ES-I3 (cell line): ENCODE measurements at regions not wholly inside any gene's neighbourhood (a gene's known extent, or its start where the extent isn't known, plus 50 kb on each side); places are given as distances from the start of the nearest gene placed in this dataset.

ENCODE experiments used
- H3K36me3 ChIP-seq: 2 replicates; pipeline ENCODE4 v1.6.1; 2013; ENCODE audit warnings: mild to moderate bottlenecking, low read length, control low read depth, moderate library complexity; ENCODE audit not compliant: insufficient read depth
- H3K4me1 ChIP-seq: 2 replicates; pipeline ENCODE4 v1.6.1; 2013; ENCODE audit warnings: mild to moderate bottlenecking, control low read depth, low read length; ENCODE audit not compliant: insufficient read depth
- H3K9ac ChIP-seq: 2 replicates; pipeline ENCODE4 v1.6.1; 2013; ENCODE audit warnings: low read depth, mild to moderate bottlenecking, low read length, moderate library complexity
- H3K9me3 ChIP-seq: 2 replicates; pipeline ENCODE4 v1.6.1; 2013; ENCODE audit warnings: mild to moderate bottlenecking, low read length, moderate library complexity; ENCODE audit not compliant: control insufficient read depth, insufficient read depth

DNA sequence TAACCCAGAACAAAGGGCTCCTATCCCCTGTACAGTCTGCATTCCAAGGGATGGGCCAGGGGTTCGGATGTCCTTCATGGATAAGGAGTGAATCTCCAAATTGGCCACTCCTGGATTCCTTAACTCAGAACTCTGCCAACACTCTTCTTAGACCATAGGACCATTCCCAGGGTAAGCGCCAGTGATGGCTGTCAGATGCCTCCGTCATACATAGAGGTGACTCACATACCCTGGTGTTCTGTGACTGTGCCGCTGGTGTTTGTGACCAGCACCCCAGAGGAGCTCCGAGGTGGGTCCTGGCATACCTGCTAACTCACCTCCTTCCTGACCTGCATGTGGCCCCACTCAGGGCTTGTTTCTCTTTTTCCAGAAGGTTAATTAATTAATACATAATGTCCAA lies 134.7 kb downstream of the KLF13 start:
- Histone ChIP-seq H3K9ac (no peak overlapping the region), H3K9me3 (no peaks in the 10 kb centered on the region), H3K36me3 (no peaks in the 10 kb centered on the region), H3K4me1 (0 out of 2 replicates have a peak, but pooled peaks cover 3% of the 10 kb centered on the region)

DNA sequence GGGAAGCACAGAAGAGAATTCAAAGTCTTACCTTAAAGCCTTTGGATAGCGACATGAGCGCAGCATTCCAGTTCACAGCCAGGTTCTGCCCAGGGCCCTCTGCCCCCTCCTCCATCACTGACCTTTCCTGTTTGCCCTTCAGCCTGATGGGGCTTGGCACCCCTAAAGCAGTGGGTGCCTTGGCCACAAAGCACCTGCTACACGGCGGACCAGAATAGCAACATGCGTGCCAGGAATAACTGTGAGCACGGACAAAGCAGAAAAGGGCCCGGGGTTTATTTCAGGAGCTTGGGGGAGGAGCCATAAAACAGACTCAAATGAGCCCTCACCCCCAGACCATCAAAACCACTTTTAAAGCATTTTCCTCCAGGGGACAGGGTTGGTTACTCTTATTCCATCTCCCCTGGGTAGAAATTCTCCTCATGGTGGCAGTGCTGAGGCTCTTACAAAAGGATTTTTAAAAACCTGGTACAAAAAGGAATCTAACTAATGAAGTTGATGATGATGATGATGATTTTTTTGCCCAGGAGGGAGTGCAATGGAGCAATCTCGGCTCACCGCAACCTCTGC lies 135.4 kb downstream of the KLF13 start:
- Histone ChIP-seq H3K9me3 (no peaks in the 10 kb centered on the region), H3K9ac (no peak overlapping the region), H3K4me1 (0 out of 2 replicates have a peak, but pooled peaks cover 3% of the 10 kb centered on the region), H3K36me3 (no peaks in the 10 kb centered on the region)

DNA sequence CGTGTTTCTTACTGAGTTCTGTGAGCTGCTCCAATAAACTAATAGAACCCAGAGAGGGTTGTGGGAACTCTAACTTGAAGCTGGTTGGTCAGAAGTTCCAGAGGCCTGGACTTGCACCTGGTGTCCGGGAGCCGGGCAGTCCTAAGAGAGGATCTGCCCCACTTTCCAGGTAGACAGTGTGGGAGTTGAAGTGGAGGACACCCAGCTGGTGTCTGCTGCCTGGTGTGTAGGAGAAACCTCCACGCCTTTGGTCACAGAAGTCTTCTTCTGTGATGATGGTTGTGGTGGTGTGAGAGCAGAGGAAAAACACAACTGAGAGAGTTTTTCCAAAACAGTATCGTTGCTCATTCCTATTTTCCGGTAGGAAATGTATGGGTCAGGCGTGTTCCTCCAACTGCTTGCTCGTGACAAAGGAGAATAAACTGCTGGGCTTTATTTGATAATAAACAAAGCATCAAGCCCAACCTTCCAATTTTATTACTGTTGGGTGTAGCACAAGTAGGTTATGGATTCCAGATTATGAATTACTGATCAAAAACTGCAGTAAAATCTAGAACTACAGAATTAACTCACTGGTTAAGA lies 137.0 kb downstream of the KLF13 start:
- Histone ChIP-seq H3K9me3 (no peaks in the 10 kb centered on the region), H3K36me3 (no peaks in the 10 kb centered on the region), H3K4me1 (no peaks in the 10 kb centered on the region), H3K9ac (no peak overlapping the region)

DNA sequence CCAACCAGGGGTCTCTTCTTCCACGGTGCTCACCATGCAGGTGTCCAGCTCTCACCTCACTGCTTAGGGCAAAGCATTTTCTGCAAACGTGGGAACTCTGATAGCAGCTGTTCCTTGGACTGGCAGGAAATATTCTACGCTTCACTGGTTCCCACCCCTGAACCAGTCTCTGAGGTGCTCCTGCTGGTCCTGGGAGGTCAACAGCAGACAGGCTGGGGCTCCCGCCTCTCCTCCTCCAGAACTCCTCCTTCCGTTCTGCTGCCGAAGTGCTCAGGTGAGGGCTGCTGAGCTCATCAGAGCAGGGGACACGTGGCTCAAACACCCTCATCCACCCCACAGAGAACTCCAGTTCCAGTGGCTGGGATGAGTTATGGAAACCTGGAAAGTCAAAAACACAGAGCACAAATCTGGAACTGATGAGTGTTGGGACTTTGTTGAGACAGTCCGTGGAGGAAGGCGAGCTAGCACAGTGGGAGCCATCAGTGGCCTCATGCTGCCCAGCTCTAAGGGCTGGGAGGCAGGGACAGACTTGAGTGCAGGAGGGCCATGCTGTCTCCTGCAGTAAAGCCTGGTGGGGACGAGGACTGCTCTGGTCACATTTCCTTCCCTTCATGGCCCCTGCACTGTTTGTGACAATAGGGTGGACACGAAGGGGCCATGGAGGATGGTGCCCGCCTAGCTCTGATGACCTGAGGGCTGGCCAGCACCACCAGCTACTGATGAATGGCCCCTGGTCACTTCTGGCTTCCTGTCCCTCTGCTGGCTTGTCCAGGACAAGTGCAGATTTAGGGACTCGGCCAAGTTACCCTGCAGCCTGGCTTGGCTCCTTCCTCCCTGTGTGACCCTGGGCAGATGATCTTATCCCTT lies 137.8 kb downstream of the KLF13 start:
- Histone ChIP-seq H3K9me3 (no peaks in the 10 kb centered on the region), H3K36me3 (no peaks in the 10 kb centered on the region), H3K4me1 (no peaks in the 10 kb centered on the region), H3K9ac (no peak overlapping the region)

DNA sequence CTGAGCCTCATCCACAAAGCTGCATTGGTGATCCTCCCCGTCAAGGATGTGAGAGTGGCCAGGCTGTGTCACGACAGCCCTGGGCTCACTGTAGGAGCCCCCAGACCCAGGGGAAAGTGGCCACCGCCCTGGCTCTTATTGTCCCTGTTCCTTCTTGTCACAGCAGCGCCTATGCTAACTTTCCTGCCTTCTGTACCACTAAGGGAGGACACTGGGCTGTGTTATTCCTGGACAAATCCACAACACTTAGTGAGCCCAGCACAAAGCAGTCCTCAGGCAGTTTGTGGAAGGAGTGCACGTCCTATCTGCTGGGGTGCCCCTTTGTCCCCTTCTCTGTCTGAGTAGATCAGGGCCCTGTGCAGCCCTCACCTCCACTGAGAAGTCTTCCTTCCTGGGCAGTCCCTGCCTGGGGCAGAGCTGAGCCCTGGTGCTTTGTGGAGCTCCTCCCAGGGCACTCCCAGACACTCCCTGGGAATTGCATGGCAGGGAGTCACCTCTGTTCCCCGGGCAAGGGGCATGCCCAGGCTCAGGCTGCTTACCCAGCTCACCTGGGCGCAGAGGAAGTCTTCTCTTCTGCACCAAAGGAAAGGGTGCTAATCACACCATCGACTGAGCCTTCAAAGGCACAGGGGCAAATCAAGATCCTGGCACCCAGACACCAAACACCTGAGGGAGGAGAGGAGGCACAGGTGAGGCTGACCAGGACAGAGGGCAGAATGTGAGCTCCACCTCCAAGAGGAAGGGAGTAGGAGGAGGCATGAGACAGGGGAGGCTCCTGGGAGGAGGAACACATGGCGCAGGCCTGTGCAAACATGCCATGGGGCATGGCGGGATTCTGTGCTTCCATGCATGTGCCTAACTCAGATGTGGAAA lies 138.7 kb downstream of the KLF13 start:
- Histone ChIP-seq H3K36me3 (no peaks in the 10 kb centered on the region), H3K9me3 (no peaks in the 10 kb centered on the region), H3K9ac (no peak overlapping the region), H3K4me1 (no peaks in the 10 kb centered on the region)

DNA sequence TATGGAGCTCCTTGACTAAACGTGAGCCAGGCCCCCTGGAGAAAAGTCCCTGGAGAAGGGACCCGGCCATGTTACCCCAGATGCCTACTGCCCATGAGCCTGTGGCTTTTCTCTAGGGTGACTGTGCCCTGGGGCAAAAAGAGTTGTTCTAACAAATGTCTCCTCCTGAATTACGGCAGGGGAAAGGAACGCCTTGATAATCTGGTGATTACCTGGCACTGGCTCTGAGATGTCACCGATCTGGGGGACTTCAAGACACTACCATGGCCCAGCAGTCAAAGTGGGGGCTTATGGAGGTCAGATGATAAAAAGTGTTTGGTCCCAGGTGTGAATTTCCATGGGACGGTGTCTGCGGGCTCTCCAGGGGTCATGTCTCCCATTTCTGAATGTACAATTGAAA lies 140.7 kb downstream of the KLF13 start:
- Histone ChIP-seq H3K4me1 (no peaks in the 10 kb centered on the region), H3K9me3 (no peaks in the 10 kb centered on the region), H3K36me3 (no peaks in the 10 kb centered on the region), H3K9ac (no peak overlapping the region)

DNA sequence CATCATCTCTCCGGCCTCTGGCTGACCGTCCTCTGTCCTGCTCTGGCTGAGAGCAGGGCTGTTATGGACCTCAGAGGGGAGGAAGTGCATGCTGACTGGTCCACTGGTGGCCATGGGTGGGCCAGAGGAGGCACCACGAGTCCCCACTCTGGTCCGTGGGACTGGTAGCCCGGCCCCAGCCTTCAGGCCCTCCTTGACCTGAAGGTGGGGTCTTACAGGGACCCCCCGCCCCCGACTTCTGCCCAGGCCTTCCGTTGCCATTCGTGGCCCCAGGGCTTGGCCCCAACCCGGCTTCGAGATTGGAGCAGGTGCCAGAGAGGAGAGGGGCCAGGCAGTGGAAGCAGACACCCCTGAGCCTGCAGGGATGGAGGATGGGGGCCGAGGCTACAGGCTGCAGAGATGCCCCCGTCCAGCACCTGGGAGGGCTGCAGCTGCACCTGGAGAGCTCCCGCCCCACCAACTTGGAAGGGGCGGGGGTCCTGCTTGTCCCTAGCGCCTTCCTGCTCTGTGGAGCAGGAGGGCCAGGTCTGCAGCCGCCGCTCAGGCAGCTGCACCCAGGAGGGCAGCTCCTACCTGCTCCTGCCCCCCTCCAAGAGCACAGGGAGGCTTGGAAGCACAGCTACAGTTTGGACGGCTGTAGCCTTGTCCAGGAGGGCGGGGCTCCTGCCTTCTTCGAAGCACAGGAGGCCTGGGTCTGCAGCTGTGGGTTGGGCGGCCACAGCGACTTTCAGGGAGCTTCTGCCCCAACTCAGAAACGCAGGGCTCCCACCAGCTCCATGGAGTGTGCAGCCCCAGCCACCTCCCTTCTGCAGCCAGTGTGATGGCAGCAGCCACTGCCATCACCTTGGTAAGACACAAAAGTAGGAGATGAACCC lies 142.5 kb downstream of the KLF13 start:
- Histone ChIP-seq H3K36me3 (no peaks in the 10 kb centered on the region), H3K9ac (no peak overlapping the region), H3K9me3 (no peaks in the 10 kb centered on the region), H3K4me1 (no peaks in the 10 kb centered on the region)

DNA sequence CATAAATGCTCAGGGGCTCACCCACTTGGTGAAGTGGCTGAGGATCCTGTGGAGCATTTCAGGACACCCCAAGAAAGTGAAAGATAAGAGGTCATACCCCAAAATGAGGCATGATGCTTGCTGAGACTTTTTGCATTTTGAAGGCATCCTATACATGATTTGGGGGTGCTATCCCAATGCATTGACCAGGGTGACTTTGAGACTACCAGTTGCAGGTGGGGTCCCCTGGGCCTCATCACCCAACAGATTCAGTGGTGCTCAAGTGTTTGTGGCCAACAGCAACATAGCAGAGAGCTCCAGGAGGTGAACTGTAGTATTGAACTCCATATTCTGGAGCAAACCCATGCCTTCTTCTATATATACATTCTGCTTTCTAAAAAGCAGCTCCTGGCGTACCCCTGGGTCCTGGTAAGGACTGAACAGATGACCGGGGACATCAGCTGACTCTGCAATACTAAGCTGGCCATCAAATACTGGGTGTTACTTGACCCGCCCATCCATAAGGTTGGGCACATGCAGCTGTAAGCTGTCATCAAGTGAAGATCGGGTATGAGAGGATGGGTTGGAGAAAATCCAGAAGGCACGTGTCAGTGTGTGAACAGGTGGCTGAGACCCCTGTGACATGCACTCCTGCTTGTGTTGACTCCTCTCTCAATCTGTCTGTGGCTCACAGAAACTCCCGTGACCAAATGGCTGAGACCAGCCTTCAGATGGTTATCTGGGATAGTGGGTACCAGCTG lies 143.3 kb downstream of the KLF13 start:
- no peaks in the 10 kb centered on the region for H3K9me3 ChIP-seq
- no peaks in the 10 kb centered on the region for H3K4me1 ChIP-seq
- H3K36me3 ChIP-seq: no peaks in the 10 kb centered on the region
- no peak overlapping the region for H3K9ac ChIP-seq

DNA sequence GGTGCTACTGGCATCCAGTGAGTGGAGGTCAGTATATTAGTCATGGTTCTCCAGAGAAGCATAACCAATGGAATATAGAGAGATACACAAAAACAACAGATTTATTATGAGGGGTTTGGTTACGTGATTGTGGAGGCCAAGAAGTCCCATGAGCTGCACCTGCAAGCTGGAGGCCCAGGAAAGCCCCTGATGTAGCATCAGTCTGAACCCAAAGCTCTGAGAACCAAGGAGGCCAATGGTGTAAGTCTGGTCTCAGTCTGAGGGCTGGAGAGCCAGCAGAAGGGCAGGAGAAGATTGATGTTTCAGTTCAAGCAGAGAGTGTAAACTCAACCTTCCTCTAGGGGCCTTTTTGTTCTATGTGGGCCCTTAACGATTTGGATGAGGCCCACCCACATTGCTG lies 144.1 kb downstream of the KLF13 start:
- no peak overlapping the region for H3K9ac ChIP-seq

DNA sequence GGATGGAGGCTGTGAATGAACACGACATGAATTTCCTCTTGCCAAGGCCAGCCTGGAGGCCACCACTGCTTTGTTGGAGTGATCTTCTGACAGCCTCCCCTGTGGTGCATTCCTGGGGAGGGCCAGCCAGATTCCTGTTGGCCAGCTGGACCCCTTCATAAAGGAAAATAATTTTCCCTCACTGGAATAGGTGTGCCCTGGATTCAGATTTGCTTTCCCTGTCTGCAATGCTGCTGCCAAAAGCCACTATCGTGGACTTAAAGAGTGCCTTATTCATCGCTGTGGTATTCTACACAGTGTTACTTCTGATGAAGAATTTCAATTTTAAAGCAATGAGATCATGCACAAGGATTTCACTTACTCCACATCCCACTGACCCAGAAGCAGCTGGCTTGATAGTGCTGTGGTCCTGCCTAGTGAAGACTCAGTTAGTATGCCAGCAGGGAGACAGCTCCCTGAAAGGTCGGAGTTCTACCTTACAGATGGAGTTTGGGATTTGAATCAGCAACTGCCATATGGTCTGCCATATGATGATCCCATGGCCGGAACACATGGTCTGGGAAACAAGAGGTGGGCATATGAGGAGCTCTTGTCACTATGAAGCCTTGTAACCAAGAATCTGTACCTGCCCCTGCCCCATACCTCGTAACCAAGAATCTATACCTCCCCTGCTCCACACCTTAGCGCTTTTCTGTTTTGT lies 145.2 kb downstream of the KLF13 start:
- no peaks in the 10 kb centered on the region for H3K4me1 ChIP-seq

More for the DNA sequence above, 144.1 kb downstream of the KLF13 start:
- no peaks in the 10 kb centered on the region for H3K4me1 ChIP-seq
- no peaks in the 10 kb centered on the region for H3K36me3 ChIP-seq
- H3K9me3 ChIP-seq: no peaks in the 10 kb centered on the region

DNA sequence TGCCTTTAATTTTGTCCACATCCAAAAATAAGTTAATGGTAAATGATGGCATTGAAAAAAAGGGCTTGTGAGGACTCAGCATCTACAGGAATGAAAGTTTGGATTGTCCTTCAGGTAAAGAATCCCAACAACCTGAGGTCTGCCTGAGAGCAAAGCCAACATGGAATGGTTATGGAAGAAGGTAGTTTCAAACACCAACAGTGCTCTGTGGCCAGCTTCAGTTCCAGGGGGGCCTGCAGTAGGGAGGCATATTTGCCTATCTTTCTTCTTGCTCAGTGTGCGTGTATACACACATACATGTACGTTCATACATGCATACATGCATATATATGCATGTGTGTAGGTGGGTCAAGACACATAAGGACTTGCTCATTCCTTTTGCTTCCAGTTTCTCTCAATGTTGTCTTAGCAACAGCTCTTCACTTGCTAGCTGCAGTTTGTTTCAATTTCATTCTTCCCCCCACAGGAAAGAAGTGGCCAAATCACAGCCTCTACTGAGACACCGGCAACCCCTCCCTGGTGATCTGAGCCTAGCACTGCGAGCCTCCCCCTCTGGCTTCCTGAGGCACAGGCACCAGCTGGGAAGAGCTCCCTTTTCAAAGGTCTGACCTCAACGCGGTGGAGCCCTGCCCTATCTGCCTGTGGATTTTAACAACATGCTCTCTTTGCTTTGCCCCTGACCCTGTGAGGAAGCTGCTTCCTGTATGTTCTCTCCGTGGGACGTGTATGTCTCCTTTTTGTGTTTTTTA lies 146.2 kb downstream of the KLF13 start:
- Histone ChIP-seq H3K36me3 (no peaks in the 10 kb centered on the region), H3K9me3 (no peaks in the 10 kb centered on the region), H3K4me1 (no peaks in the 10 kb centered on the region), H3K9ac (no peak overlapping the region)

More for the DNA sequence above, 145.2 kb downstream of the KLF13 start:
- Histone ChIP-seq H3K9me3 (no peaks in the 10 kb centered on the region), H3K36me3 (no peaks in the 10 kb centered on the region), H3K9ac (no peak overlapping the region)

DNA sequence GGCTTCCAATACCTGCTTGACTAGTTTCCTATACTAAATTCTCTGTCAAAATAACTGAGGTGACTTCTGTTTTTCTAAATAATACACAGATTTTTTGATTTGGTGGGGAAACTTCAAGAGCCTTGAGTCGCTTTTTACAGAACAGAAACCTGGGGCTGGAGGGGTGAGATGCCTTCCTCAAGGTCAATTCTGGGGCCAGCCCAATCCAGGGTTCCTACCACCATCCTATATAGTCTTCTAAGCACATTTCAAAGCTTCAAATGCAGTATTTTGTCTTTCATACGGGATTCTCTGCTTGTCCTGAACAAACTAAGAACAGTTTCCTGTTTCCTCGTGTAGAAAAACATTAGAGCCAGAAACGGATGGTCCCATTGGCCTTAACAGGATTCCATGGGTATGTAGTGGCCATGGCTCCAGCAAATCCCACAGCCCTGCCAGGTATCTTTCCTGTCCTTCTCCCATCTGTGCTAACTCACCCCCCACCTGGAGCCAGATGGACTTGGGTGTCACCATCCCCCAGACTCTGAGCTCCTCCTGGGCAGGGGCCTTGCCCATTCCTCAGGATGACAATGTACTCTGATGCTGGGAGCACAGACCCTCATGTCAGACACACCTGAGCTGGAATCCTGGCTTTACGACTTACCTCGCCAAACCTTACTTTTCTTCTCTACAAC lies 146.9 kb downstream of the KLF13 start:
- Histone ChIP-seq H3K4me1 (no peaks in the 10 kb centered on the region), H3K9ac (no peak overlapping the region), H3K36me3 (no peaks in the 10 kb centered on the region), H3K9me3 (no peaks in the 10 kb centered on the region)
